Stimulated activated CD4-positive, alpha-beta T cell treated with anti-CD3 and anti-CD28 coated beads, Interleukin-1b, Interleukin-23, amount 100 ng/mL, for 48 hours (primary cell): ENCODE measurements at regions not wholly inside any gene's neighbourhood (a gene's known extent, or its start where the extent isn't known, plus 50 kb on each side); places are given as distances from the start of the nearest gene placed in this dataset.

Experiments used
- DNase-seq: peaks from one replicate; pipeline ENCODE4 v3.0.0-alpha.2; 2020

DNA sequence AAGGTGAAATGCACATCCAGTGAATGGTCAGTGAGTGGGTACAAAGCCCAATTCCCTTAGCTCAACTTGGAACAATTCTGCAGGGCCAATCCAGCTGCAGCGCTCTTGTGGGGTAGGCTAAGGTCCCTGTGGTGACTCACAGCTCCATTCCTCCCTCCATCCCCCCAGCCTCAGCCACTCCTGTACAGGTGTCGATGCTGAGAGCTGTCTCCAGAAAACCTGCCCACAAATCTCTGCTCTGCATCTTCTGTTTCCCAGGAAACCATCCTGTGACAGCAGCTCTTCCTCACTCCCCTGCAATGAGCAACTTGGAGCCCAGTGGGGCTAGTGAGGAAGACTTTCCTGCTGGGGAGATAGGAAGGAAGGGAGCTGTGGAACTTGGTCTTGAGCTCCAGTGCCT lies 244.7 kb upstream of the GPR26 start:
- DNase-seq, result no peak

DNA sequence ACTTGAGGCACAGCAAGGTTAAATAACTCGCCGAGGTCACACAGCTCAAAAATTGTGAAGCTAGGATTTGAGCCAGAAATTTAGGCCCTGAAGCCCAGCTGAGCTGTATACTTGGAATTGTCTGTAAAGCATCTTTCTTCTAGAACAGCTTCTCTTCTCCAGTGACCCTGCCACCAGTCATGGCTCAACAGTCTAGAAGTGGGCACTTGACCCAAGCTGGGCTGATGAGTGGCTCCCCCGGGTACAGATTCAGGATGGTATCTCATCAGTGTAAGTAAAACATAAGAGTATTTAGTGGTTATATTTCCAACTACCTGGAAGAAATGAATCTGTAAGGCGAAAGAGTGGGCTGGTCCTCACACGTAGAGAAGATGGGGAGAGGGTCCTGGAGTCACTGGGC lies 243.9 kb upstream of the GPR26 start:
- DNase-seq, result no peak

DNA sequence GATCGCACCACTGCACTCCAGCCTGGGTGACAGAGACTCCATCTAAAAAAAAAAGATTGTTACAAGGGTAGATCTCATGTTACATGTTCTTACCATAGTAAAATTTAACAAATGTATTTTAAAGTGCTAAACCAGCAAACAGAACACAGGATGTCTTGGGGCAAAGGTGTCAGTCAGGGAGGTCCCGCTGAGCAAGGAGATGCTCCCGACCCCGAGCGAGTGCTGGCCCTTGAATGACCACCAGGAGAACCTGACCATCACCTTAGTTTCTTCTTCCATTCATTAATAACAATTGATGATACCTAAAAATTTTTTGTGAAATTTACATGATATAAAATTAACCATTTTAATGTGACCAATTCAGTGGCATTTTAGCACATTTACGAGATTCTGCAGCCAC lies 241.6 kb upstream of the GPR26 start:
- no peak for DNase-seq

DNA sequence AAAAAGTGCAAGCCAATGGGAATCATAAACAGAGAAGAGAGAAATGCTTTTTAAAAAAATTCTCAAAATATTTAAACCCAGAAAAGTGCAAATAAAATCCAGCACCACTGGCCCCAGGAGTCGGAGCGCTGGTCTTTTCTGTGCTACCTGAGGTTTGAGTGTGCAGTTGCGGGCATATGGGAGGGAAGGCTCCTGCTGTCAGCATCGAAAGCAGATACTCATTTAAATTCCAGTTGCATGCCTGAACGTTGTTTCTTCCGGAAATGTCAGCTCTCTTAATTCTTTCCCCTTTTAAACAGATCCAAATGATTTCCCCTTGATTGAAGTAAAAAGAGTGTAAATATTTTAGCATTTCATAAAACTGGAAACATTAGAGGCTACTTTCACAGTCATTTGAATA lies 240.5 kb upstream of the GPR26 start:
- DNase-seq, result no peak

DNA sequence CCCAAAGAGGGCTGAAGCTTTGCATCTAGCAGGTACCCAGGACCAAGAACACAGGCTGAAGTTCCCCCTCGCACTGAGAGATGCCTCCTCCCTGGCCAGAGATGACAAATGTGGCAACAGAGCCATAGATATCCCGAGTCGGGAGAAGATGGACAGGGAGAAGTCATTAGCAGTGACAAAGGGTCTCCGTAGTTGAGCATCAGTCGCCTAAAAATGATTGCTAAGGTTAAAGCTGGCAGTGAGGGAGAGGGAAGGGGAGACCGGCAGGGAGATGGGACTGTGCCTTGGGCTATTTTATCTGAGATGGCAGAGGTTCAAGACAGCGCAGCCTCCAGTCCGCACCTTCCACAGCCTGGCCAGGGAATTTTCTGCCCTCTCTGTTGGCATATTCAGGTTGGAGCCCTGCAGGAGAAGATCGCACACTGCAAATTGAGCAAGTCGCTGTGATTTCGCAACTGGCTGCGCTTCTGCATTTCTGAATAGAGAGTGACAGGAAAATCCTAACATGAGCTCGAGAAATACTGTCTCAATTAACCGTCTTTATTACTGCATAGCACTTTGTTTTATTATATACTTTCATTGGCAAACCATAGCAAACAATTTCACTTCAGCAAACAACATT lies 238.9 kb upstream of the GPR26 start:
- DNase-seq, result no peak

DNA sequence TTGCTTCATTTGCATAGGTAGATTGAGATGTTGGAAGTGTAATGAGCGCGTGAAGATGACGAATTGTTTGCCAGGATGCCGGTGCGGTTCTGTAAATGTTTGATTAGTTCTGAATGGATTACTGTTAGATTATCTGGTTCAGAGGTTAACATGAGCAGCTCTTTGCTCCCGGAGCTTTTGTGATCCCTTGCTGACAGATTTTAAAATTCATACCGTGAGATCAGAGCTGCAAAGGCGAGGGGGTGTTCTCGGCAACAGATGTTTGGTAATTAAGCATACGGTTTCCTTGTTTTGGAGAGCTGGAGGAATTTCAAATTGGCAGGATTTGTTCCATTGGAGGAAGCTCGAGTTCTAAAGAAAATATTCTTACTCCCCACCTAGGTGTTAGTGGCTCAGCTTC lies 237.8 kb upstream of the GPR26 start:
- no peak for DNase-seq

DNA sequence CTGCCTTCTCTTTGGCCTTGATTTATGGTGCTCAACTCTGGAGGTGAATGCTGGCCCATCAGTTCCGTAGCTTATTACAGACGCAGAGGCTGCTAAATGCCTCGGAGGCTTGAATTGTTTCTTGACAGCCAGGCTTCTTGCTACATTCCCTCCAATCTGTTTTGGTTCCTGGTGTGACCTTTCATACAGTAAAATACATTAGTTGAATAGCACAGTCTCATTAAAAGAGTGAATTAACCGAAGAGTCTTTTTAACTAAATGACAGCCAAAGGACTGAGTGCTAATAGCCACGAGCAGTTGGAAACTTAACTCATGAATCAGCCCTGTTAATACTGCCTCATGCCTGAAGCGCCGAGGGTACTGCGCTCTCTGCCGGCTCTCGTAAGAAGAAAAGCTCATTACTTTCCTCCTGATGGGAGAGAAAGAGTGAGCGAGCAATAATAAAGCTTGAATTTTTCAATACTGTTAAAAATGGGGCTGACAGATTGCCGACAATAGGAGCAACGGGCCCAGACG lies 236.4 kb upstream of the GPR26 start:
- no peak for DNase-seq

DNA sequence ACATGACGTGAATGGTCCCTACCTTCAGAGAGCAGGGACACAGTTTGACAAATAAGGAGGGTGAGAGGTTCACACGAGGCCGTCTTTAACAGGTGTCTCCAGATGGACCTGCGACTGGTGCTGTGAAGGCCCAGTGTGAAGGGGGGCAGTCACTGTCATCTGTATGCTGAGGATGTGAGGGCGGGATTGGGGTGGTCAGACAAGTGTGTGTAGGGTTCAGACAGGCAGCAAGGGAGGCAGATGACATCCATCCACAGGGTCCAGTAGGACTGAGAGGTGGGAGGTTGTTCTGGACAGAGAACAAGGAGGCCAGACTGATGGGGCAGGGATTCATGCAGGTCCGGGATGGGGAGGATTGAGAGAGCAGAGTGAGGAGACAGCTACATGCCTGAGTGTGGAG lies 232.6 kb upstream of the GPR26 start:
- no peak for DNase-seq

DNA sequence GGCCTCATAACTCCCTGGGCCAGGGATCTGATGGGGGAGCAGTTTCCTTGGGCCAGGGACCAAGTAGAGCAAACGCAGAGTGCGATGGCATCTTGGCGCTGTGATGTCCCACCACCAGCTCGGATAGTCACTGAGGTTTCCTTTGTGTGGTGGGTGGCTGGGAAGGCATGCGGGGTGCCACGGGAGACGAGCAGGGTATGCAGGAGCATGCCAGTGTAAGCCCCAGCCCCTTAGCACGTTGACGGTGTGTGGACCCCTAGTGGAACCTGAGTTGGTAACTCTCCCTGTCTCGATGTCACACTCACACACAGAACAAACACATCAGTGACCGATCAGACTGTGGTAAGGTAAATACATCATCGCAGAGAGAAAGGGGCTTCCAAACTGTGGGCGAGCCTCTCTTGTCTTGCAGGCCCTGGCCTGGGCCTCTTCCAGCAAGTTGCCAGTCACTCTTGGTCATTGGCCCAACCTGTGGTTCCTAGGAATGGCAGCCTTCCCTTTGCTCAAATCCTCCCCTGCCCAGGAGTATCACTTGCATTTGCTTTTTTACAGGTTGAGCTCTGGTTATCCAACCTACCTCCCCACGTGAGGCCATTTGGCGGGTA lies 231.6 kb upstream of the GPR26 start:
- DNase-seq, result no peak

DNA sequence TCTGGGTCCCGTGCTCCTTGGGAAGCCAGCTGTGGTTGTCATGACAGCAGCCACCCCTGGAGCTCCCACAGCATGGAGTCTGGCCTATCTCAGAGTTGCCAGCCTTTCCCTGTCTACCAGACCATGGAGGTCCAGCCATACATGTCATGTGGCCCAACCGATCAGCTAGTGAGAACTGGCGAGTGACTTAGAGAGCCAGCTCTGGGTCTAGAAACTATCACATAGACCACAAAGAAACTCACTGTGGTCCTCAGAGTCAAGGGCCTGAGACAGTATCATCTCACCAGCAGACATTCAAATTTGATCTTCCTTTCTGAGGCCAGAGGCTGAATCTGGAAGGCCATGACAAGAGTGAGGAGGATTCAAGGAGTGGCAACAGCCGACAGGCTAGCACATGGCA lies 223.3 kb upstream of the GPR26 start:
- no peak for DNase-seq

DNA sequence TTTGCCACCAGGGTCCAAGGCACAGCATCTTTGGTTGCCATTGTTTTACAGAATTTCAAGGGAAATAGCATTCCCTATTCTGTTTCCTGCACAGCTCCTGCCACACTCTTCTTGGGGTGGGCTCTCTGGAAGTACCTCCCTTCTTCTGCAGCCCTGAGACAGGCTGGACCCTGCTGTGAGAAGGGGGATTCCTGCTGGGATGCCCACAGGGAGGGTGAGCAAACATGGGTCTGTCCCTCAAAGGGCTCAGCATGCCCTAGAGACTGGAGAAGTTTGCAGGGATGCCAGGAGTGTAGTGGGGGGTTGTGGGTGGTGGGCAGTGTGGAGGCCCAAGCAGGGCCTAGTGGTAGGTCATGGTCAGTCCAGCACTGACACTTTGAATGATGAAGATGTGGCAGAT lies 222.2 kb upstream of the GPR26 start:
- no peak for DNase-seq

DNA sequence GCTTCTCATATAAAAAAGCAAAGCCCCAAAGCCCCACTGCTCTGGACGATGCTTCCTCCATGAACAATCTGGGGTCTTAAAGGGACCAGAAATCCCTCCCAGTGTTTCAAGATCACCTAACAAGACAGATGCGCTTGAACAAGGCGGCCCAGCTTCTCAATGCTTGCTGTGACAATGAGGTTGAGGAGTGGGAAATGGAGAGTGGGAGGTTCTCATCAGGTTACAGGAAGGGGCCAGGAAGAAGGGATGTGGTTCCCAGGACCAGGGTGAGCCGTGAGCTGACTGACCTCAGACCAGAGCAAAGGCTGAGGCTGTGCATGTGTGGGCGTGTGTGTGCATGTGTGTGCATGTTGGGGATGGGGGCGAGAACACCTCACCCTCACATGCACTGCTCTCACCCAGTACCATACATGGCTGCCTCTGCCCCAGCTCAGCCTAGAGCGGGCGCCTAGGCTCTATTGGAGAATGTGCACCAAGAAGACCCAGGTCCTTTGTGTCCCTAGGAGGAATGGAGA lies 220.8 kb upstream of the GPR26 start:
- DNase-seq, result no peak

DNA sequence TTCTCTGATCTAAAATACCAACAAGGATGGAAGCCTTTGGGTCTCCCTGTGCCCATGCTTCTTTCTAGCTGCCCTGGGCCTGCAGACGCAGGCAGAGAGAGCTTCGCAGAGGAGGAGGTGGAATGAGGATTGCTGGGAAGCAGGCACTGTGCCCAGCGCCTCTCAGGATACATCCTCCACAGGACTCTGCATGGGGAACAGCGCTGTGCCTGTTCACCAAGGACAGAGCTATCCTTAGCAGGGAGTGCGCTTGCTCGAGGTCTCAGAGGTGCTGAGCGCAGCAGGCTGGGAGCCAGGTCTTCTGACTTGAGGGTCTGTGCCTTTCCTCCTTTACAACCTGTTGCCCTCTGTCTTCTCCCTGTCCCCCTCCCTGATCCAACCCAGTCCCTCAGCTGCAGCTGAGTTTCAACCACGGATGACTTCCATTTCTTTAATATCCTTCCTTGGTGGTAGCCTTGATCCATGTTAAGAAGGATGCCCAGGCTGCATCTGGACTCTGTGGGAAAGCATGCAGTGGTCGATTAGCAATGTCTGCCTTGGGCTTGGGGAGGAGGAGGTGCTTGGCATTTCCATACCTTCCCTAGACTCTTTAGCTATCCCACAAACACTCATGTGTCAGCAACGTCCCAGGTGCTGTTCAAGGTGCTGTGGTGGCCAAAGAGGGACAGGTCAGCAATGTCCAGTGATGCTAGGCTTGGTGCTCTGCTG lies 219.6 kb upstream of the GPR26 start:
- DNase-seq, result no peak

DNA sequence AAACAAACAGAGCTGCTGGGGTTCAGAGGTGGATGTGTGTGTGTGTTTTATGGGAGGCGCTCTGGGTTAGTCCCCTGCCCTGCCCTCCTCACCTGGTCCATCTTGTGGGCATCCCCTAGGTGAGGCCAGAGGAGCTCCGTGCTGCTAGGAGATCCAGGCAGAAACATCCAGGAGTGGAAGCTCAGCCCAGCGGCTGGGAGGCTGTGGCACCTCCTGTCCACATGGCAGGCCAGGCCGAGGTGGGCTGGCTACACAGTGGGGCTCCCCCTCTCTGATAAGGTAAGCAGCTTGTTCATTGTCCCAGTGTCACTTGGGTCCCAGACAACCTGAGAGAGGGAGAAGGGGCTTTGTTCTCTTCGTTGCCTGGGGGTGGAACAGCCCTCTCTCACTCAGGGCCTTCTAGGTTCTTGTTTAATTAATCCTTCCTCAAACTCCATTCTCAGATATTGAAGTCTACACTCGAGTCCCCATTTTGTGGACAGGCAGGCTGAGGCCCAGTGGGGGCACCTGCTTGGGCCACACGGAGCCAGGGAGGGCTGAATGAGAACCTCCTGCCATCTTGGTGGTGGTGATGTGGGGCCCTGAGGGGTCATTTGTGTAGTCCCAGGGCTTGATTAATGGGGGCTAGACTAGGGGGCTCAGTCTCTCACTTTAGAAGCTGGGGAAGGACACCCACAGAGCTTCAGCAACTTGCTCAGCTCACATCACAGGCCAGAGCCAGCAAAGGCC lies 216.8 kb upstream of the GPR26 start:
- no peak for DNase-seq

DNA sequence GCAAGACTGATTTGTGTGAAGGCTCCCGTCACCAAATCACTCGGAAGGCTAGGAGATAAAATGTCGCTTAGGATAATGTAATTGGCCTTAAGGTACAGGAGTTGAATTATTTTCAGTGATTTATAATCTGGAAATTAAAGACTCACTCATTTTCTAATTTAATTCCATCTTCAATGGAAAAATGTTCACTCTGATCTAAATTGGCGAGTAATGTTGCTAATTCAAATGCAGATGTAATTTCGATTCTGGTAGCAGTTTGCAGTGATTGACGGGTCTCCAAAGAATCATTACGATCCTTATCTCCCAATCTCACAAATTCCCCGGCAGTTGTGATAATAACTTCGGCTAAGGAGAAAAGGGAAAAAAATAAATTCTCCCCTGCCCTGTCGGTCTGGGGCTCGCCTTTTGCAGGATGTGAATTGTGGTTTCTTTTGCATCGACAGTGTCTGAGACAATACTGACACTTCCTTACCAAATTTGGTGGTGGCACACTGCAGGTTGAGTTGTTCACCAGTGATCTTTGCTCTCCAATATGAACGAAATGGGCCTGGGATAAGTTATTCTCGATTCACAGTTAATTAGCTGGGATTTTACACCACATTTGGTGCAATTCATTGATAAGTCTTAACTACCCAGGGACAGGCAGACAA lies 215.1 kb upstream of the GPR26 start:
- no peak for DNase-seq

DNA sequence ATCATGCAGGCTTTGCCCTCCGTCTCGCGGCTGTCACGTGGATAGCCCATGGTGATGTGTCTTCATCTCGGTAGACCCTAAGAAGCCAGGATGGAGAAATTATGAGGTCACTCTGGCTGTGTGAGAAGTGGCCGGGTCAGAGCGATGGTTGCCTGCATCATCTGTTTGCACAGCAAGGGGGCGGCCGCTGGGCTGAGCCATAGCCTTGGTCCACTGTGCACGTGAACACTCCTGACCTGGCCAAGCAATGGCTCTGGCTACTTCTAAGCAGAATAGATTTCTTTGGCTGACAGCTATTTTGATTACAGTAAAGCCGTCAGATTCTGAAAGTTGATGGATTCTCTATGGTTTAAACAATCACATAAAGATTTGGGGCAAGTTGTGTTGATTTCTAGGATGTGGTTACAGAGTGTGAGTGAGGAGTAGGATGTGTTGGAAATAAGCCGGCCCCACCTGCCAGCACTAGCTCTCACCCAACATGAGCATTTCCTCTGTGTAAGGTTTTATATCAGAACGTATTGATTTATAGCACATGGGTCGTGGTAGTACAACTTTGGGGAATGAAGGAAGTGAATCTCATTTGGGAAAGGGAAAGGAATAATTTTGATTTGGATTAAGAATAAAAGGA lies 214.4 kb upstream of the GPR26 start:
- no peak for DNase-seq

DNA sequence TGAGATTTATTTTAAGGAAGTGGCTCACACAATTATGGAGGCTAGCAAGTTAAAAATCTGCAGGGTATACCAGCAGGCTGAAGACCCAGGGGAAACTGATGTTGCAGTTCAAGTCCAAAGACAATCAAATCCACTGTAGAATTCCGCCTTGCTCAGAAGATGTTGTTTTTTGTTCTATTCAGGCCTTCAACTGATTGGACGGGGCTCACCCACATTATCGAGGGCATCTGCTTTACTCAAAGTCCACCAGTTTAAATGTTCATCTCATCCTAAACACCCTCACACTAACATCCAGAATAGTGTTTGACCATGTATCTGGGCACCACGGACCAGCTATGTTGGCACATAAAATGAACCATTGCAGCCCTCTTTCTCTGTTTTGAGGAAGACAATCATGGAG lies 211.2 kb upstream of the GPR26 start:
- DNase-seq, result no peak

DNA sequence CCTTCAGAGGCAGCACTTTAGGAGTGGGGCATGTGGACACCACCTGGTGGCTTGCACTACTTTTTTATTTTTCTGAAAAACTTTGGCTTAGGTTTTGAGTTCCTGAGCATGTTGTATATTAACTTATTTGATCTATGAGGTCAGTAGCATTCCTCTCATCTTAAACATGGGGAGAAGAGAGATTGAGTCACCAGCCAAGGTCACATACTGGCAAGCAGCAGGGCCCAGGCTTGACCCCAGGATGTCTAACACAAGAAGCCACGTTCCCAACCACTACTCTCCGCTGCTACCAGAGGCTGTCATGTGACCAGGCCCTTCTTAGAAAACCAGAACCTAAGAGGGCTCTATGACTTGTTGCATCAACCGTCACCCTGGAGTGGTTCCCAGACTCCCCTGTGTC lies 210.3 kb upstream of the GPR26 start:
- DNase-seq, result no peak

DNA sequence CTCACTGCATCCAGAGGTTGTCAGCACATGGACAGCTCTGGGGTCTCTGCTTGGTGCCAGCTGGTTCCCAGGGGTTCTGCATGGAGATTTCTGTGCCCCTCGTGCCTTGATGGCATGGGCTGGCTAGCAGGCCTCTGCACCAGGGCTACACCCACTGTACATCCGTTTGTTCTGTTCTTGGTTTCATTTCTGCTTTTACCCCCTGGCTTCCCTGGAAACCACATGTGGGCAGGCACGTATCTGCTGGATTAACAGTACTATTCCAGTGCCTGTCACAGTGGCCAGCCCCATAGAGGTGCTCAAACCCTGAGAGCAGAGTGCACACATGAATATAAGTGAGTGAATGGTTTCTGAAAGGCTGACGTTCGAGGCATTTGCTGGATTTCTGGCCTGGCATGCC lies 207.2 kb upstream of the GPR26 start:
- DNase-seq, result no peak

DNA sequence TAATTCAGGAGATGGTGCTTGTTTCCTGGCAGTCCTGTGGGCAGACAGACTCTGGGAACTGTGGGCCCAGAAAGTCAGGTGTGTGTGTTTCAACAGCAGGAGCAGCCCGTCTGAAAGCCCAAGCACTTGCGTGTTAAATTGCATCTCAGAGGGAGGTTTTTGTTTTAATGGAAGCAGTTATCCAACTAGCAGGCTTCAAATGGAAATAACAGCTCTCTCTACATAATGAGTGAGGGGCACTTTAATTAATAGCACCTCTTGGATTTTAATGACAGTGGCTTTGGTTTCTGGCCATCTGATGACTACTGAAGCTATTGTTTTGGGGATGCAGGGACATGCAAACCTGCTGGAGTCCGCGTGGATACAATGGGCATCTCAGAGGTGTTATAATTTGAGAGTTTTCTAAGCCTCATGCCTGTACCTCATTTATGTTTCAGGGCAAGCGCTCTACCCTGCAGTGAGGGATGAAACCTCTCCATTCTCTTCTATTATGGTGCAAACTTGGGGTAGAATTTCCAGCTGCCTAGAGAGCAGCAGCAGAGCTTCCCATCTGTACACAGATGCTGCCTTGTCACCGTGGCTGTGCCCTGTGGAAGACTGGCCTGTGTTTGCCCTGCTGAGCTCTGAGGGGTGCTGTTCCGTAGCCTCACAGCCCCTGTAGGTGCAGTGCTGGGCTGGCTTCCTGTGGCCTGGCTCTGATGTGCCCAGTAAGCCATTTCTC lies 206.6 kb upstream of the GPR26 start:
- DNase-seq, result no peak

DNA sequence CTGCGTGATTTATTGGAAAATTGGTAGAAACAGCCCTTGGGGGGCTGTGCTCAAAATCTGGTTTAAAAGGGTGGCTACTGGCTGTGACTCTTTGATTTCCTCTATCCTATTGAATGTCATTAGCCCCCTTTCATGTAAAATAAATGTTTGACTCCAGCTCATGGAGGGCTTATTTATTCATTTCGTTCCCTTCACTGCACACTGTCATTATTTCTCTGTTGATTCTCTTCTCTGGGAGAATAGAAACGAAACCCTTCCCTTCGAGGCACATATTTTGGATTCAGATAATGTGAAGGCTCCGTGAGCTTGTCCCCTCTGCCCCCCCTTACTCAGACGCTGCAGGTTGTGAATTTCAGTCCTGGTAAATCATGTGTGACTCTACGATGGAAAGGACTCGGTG lies 203.9 kb upstream of the GPR26 start:
- no peak for DNase-seq

DNA sequence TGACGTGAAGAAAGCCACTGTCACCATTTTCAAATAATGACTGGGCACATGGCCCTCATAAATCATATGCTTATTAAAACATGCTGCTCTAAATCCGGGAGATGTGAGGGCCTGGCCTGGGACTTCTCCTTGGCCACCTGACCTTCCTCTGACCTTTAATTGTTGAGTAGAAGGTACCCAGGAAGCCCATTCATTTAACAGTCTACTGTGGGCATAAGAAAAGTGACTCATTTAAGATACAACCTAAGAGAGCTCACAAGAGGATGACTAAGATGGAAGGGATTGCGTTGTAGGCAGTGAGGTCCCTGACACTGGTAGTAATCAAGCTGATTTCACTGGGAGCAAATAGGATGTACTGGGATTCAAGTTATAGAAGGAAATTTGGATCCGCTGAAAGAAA lies 203.4 kb upstream of the GPR26 start:
- no peak for DNase-seq
